GM18502 (cell line): ENCODE measurements at regions not wholly inside any gene's neighbourhood (a gene's known extent, or its start where the extent isn't known, plus 50 kb on each side); places are given as distances from the start of the nearest gene placed in this dataset.

Experiments
- ATAC-seq: cut with Tn5 transposase; IDR thresholded peaks from one replicate; pipeline ENCODE4 v1.9.1; 2021; ENCODE audit warnings: mild to moderate bottlenecking; ENCODE audit not compliant: unreplicated experiment, poor library complexity

- ATAC-seq = no peak
These were observed 62.9 kb upstream of the ELK3 start for GRCh38 chr12:96131230-96131788.

- no peak for ATAC-seq
These were observed 61.4 kb upstream of the ELK3 start for GRCh38 chr12:96132819-96133218.

- no peak for ATAC-seq
These were observed 60.0 kb upstream of the ELK3 start for GRCh38 chr12:96134200-96134599.

- no peak for ATAC-seq
These were observed 58.0 kb upstream of the ELK3 start for GRCh38 chr12:96136161-96136560.

- ATAC-seq = no peak
These were observed 57.3 kb upstream of the ELK3 start for GRCh38 chr12:96136725-96137378.

- no peak for ATAC-seq
These were observed 54.0 kb upstream of the ELK3 start for GRCh38 chr12:96140174-96140573.

GRCh38 chr12:96141216-96141912 lies 52.8 kb upstream of the ELK3 start:
- ATAC-seq = no peak

GRCh38 chr12:96143392-96143791 lies 50.8 kb upstream of the ELK3 start:
- no peak for ATAC-seq

- no peak for ATAC-seq
These were observed 50.2 kb upstream of the ELK3 start for GRCh38 chr12:96143827-96144565.
